OCI-LY3 (cell line): ENCODE measurements at regions not wholly inside any gene's neighbourhood (a gene's known extent, or its start where the extent isn't known, plus 50 kb on each side); places are given as distances from the start of the nearest gene placed in this dataset.

Experiments used
- H2AFZ ChIP-seq: fragments of 200-600, 300-600 bp; shearing (Covaris generic); 2 replicates; pipeline ENCODE4 v1.6.0; 2014; ENCODE audit warnings: antibody characterized with exemption, low read depth, low read length
- H3K27ac ChIP-seq: fragments of 200-600, 300-600 bp; sonication (generic); 2 replicates; pipeline ENCODE4 v1.5.1; 2014; ENCODE audit warnings: mild to moderate bottlenecking, low read length, moderate library complexity, mixed read lengths
- H3K27me3 ChIP-seq: fragments of 200-600, 300-600 bp; sonication (generic); 2 replicates; pipeline ENCODE4 v1.6.1; 2014; ENCODE audit warnings: low read depth, low read length, mixed read lengths
- H3K36me3 ChIP-seq: fragments of 200-600, 300-600 bp; sonication (generic); replicated peaks from 2 replicates; pipeline ENCODE3; 2014; ENCODE audit warnings: low read depth, low read length, mixed read lengths
- H3K4me1 ChIP-seq: fragments of 300-600, 200-600 bp; sonication (generic); 2 replicates; pipeline ENCODE4 v1.6.1; 2014; ENCODE audit warnings: low read length, mixed read lengths
- H3K4me2 ChIP-seq: fragments of 200-600, 300-600 bp; sonication (generic); 2 replicates; pipeline ENCODE4 v1.6.1; 2014; ENCODE audit warnings: low read length, mixed read lengths
- H3K4me3 ChIP-seq: fragments of 300-600, 200-600 bp; sonication (generic); 2 replicates; pipeline ENCODE4 v1.5.1; 2014; ENCODE audit warnings: antibody characterized with exemption, mild to moderate bottlenecking, low read length, moderate library complexity
- H3K79me2 ChIP-seq: fragments of 300-600, 200-600 bp; shearing (Covaris generic); 2 replicates; pipeline ENCODE4 v1.6.1; 2014; ENCODE audit warnings: mild to moderate bottlenecking, low read length, mixed read lengths
- H3K9ac ChIP-seq: fragments of 300-600, 200-600 bp; shearing (Covaris generic); 2 replicates; pipeline ENCODE4 v1.6.0; 2014; ENCODE audit warnings: mild to moderate bottlenecking, low read length, moderate library complexity
- H3K9me3 ChIP-seq: fragments of 200-600, 300-600 bp; shearing (Covaris generic); 2 replicates; pipeline ENCODE4 v1.6.1; 2014; ENCODE audit warnings: low read length, mixed read lengths; ENCODE audit not compliant: insufficient read depth
- H4K20me1 ChIP-seq: fragments of 200-600, 300-600 bp; sonication (generic); 2 replicates; pipeline ENCODE4 v1.6.1; 2016; ENCODE audit warnings: low read length, mixed read lengths; ENCODE audit not compliant: insufficient read depth
- EZH2phosphoT487 ChIP-seq: fragments of 200-600 bp; shearing (Covaris generic); IDR thresholded peaks from 2 replicates; pipeline ENCODE4 v1.6.1; 2018; ENCODE audit warnings: antibody characterized with exemption, mixed run types, low read depth
- TF ChIP-seq, protein P1 (sequence below): fragments of 200-600, 300-600 bp; sonication (generic); IDR thresholded peaks from 2 replicates; pipeline ENCODE4 v1.5.1; 2014; ENCODE audit warnings: antibody characterized with exemption, low read length, low read depth

- H2AFZ ChIP-seq, result no peak overlapping the region
- H3K27me3 ChIP-seq, result no peaks in the 10 kb centered on the region
- H3K4me1 ChIP-seq, result no peaks in the 10 kb centered on the region
- no peaks in the 10 kb centered on the region for H3K9me3 ChIP-seq
- no peak overlapping the region for H3K4me2 ChIP-seq
- H3K4me3 ChIP-seq, result no peak overlapping the region
- TF ChIP-seq, protein P1, sequence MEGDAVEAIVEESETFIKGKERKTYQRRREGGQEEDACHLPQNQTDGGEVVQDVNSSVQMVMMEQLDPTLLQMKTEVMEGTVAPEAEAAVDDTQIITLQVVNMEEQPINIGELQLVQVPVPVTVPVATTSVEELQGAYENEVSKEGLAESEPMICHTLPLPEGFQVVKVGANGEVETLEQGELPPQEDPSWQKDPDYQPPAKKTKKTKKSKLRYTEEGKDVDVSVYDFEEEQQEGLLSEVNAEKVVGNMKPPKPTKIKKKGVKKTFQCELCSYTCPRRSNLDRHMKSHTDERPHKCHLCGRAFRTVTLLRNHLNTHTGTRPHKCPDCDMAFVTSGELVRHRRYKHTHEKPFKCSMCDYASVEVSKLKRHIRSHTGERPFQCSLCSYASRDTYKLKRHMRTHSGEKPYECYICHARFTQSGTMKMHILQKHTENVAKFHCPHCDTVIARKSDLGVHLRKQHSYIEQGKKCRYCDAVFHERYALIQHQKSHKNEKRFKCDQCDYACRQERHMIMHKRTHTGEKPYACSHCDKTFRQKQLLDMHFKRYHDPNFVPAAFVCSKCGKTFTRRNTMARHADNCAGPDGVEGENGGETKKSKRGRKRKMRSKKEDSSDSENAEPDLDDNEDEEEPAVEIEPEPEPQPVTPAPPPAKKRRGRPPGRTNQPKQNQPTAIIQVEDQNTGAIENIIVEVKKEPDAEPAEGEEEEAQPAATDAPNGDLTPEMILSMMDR, result no peak
- TF ChIP-seq EZH2phosphoT487, result no peak
- no peaks in the 10 kb centered on the region for H3K36me3 ChIP-seq
- no peaks in the 10 kb centered on the region for H3K79me2 ChIP-seq
- no peaks in the 10 kb centered on the region for H4K20me1 ChIP-seq
- H3K27ac ChIP-seq, result no peak overlapping the region
- no peak overlapping the region for H3K9ac ChIP-seq
Observed at GRCh38 chr13:109646423-109646822, 140.0 kb downstream of the IRS2 start.

- H3K4me2 ChIP-seq, result no peak overlapping the region
- no peaks in the 10 kb centered on the region for H3K4me1 ChIP-seq
Observed at GRCh38 chr13:109645831-109646230, 140.6 kb downstream of the IRS2 start.

GRCh38 chr13:109644956-109645355, 141.4 kb downstream of the IRS2 start:
- TF ChIP-seq EZH2phosphoT487, result no peak
- TF ChIP-seq, protein P1, result no peak
- no peaks in the 10 kb centered on the region for H3K4me1 ChIP-seq
- H3K27ac ChIP-seq, result no peak overlapping the region
- H3K9me3 ChIP-seq, result peaks cover 11% of the 10 kb centered on the region; the same call in 1 of the 2 replicates
- no peaks in the 10 kb centered on the region for H4K20me1 ChIP-seq
- no peaks in the 10 kb centered on the region for H3K36me3 ChIP-seq
- H2AFZ ChIP-seq, result no peak overlapping the region
- no peak overlapping the region for H3K9ac ChIP-seq
- no peak overlapping the region for H3K4me2 ChIP-seq
- H3K4me3 ChIP-seq, result no peak overlapping the region
- no peaks in the 10 kb centered on the region for H3K79me2 ChIP-seq
- H3K27me3 ChIP-seq, result no peaks in the 10 kb centered on the region

More at GRCh38 chr13:109645831-109646230, 140.6 kb downstream of the IRS2 start:
- no peaks in the 10 kb centered on the region for H3K27me3 ChIP-seq
- H3K4me3 ChIP-seq, result no peak overlapping the region
- no peaks in the 10 kb centered on the region for H3K79me2 ChIP-seq
- H3K27ac ChIP-seq, result no peak overlapping the region
- H4K20me1 ChIP-seq, result no peaks in the 10 kb centered on the region
- no peak overlapping the region for H3K9ac ChIP-seq
- H3K9me3 ChIP-seq, result peaks cover 4% of the 10 kb centered on the region; the same call in 1 of the 2 replicates
- no peak overlapping the region for H2AFZ ChIP-seq
- no peak for TF ChIP-seq EZH2phosphoT487
- TF ChIP-seq, protein P1, result no peak
- H3K36me3 ChIP-seq, result no peaks in the 10 kb centered on the region

DNA sequence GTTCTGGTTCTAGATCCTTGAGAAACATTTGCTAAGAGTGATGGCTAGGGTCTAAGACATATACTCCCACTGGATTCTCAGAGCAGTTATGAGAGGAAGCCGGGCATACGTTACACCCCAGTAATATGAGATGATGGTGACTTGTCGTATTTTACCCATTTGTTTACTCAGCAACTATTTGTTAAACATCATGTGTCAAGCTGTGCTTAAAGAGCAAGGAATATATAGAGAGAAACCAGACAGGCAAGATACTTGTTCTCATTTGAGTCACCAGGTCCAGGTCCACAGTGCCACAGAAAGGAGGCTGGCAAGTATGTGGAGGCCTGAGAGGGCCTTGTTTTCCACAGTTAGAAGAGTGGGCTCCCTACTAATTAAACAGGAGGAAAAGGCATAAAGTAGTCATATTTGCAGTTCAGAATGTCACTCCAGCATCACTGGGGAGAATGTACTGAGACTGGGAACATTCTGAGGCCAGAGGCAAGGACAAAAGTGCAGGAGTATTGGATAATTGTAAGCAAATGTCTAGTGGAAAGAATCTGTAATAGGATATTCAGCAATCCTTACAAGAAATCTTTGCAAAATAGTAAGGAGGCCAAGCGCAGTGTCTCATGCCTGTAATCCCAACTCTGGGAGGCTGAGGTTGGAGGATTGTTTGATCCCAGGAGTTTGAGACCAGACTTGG, 142.2 kb downstream of the IRS2 start:
- TF ChIP-seq, protein P1, result no peak
- TF ChIP-seq EZH2phosphoT487, result no peak
- Histone ChIP-seq H3K27me3 (no peaks in the 10 kb centered on the region), H4K20me1 (no peaks in the 10 kb centered on the region), H3K4me1 (no peaks in the 10 kb centered on the region), H3K79me2 (no peaks in the 10 kb centered on the region), H3K27ac (no peak overlapping the region), H3K4me3 (no peak overlapping the region), H3K36me3 (no peaks in the 10 kb centered on the region), H3K9me3 (peaks cover 11% of the 10 kb centered on the region; the same call in 1 of the 2 replicates), H3K4me2 (no peak overlapping the region), H2AFZ (no peak overlapping the region), H3K9ac (no peak overlapping the region)
